ENCODE measurements at regions not wholly inside any gene's neighbourhood (a gene's known extent, or its start where the extent isn't known, plus 50 kb on each side); places are given as distances from the start of the nearest gene placed in this dataset.
"Not testable (repeated sequence)": the region's sequence is repeated elsewhere in the genome, so short reads cannot be mapped to it uniquely, and the experiment has no call there.

GRCh38 chr17:16856846-16857245, 115.1 kb downstream of the TNFRSF13B start:
- TF ChIP-seq CTCF, POLR2A (IDR thresholded peaks at IDR 0.05): not testable (repeated sequence)
